Activated CD8-positive, alpha-beta memory T cell treated with anti-CD3 and anti-CD28 coated beads for 48 hours (primary cell): ENCODE measurements at regions not wholly inside any gene's neighbourhood (a gene's known extent, or its start where the extent isn't known, plus 50 kb on each side); places are given as distances from the start of the nearest gene placed in this dataset.
"Not testable (repeated sequence)": the region's sequence is repeated elsewhere in the genome, so short reads cannot be mapped to it uniquely, and the experiment has no call there.

Experiments
- DNase-seq, 3 experiments: peaks; one replicate each; pipeline ENCODE4 v3.0.0-alpha.2; 2020; ENCODE audit warnings: low read depth in 2 of 3, low spot score in 2 of 3

DNA sequence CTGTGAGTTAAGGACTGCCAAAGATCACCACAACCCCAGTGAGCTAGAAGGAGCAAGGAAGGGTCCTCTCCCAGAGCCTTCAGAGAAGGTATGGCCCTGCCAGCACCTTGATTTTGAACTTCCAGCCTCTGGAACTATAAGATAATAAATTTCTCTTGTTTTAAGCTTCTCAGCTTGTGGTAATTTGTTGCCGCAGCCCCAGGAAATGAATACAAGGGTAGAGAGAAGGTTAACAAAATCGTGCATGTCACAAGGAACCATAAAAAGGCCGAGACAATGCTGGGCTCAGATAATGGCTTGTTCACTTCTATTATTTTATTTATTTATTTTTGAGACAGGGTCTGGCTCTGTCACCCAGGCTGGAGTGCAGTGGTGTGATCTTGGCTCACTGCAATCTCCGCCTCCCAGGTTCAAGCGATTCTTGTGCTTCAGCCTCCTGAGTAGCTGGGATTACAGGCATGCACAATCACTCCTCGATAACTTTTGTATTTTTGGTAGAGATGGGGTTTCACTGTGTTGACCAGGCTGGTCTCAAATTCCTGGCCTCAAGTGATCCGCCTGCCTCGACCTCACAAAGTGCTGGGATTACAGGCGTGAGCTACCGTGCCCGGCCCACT is 71.5 kb downstream of the WSB1 start:
- not testable (repeated sequence) for DNase-seq

DNA sequence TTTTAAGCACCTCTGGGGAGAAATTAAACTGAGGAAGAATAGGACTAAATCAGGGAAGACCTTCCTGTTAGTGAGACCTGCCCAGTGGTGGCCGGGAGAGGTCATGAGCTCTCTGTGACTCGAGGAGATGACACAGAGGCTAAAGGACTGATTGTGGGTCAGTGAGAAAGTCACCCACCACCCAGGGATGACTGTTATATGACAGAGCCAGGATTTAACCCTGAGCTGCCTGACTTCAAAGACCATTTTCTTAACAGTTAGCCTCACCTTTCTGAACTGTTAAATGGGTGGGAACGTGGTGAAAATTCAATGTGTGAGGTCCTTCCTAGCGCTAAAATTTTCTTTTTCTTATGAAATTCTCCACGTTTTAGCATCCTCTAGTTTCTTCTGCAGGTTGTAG is 72.5 kb downstream of the WSB1 start:
- no peak for DNase-seq

- DNase-seq, result no peak
These were observed 73.4 kb downstream of the WSB1 start for GRCh38 chr17:27367121-27367981.

- DNase-seq, result no peak
These were observed 74.4 kb downstream of the WSB1 start for GRCh38 chr17:27368151-27368795.

- no peak for DNase-seq
These were observed 75.1 kb downstream of the WSB1 start for GRCh38 chr17:27368980-27369379.

DNA sequence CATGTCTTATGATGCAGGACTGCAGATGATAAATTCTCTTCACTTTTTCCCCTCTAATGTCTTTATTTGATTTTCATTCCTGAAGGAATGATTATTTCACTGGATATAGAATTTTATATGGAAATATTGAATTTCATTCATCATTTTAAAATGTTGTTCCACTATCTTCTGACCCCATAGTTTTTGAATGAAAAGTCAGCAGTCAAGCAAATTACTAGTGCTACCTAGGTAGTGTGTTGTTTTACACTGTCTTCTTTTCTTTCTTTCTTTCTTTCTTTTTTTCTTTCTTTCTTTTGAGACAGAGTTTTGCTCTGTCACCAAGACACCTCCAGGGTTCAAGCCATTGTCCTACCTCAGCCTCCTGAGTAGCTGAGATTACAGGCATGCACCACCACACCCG is 76.9 kb downstream of the WSB1 start:
- no peak for DNase-seq

GRCh38 chr17:27373695-27374094 is 79.8 kb downstream of the WSB1 start:
- DNase-seq, result not testable (repeated sequence)

GRCh38 chr17:27376637-27377547 is 79.4 kb upstream of the KSR1 start:
- DNase-seq, result no peak

DNA sequence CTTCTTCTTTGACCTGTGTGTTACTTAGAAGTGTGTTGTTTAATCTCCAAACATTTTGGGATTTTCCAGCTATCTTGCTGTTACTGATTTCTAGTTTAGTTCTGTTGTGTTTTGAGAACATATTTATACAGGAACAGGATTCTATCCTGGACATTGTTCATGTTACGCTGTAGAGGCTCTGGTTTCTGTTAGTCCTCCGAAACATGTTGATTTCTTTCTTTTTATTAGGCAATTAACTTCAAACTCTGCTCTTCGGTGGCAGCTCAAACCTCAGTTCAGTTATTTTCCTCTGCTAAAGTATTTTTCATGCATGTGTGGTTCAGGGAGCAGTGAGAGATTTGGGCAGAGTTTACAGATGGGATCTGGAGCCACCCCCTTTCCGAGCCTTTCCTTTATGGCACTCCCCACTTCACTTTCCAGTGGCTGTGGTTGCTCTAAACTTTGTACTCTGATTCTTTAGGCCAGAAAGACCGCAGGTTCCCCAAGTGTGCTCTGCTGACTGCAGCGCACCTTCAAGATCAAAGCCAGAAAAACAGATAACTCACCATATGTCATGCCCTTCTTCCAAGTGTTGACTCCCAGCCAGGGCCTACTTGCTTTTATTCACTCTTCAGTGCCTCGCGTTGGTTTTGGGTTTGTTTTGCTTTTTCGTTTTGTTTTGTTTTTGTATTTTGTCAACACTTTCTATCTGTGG is 77.6 kb upstream of the KSR1 start:
- DNase-seq, result no peak

DNA sequence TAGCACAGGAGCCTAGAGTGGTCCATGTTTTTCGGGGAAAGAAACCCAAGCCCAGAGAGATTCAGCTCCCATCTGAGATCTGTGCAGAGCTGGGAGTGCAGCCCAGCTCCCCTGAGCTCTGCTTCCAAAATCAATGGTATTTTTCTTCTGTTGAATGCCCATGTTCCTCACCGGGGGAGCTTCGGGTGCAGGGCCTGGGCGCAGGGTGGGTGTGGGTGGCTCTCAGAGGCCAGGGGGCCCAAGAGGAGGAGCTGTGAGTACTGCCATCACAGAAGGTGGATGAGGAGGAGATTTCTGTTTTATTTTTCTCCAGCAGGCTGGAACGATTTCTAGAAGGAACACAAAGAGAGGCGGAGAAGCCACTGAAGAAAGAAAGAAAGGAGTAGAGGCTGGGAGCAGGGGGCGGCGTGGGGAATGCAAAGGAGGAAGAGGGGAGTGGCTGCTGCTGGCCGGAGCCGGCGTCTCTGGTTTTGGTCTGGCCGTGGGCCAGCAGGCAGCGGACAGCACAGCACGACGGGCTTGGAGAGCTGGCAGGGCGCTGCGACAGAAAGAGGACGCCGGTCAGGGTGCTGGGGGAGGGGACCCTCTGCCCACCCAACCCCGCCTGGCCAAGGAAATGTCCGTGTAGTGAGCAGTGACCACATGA is 76.2 kb upstream of the KSR1 start:
- no peak for DNase-seq

DNA sequence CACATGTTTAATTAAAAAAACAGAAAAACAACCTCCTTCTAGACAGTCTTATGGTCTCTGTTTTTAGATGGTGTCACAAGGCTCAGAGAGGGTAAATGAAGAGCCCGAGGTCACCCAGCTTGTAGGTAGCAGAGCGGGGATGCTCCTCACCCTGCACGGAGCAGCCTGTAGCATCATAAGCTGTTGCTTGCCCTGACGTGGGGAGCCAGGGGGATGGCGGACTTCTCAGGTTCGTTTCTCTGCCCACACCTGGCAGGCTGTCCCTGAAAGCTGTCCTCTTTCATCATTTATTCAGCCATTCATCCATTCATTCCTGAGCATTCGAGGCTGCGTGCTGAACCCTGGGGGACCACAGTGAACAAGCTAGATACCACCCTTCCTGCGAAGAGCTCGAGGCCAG is 75.7 kb upstream of the KSR1 start:
- no peak for DNase-seq

DNA sequence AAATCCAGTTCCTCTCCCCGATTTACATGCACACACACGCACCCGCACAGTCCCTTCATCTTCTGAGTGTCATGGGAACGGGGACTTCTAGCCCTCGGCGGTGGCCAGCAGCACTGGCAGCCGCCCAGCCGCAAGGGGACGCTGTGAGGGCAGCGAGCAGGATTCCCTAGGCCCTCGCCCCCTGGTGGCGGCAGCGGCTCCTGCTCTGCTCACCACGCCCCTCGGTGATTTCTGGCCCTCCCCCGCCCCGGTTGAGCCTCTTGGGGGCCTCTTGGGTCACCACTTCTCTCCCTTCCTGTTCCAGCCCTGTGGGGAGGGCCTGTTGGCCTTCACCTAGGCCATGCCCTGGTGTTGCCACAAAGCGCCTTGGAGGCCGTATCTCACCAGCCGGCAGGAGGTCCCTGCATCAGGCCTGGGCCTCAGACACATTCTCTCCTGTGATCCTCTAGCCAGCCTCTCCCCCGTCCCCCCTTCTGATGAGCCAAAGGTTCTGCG is 75.2 kb upstream of the KSR1 start:
- peak; percentile 59 to 83 (median 70) for DNase-seq

DNA sequence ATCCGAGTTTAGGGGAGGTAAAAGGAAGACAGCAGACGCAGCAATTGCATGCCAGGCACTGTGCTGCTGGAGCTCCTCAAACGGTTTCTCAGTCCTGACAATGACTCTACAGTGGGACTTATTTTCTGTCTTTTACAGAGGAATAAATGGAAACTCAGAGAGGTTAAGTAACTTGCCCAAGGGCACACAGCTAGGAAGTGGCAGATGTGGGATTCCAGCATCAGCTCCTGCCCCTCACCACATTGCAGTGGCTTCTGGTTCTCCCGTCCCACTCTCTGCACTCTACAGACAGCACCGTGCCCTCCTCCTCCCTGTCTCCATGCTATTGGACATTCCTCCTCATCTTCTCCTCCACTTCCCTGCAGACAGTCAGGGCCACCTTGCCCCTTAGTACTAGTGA is 74.2 kb upstream of the KSR1 start:
- no peak for DNase-seq

DNA sequence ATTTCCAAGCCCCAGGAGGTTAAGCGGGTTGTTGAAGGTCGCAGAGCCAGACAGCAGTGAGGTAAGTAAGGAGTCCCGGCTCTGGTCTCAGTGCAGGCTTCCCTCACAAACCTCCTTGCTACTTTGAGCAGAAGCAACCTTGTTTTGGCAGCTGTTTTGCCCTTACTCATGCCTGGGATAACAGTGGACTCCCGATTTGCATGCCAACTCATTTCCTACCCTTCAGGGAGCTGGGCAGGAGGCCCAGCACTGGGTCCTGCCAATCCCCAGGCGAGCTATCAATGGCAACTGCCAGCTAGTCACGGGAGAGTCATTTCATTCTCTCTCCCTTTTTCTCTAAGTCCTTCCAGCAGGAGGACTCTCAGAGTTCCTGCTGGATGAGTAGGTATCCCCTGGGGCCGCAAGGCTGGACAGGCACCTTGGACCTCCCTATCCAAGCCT is 72.0 kb upstream of the KSR1 start:
- DNase-seq, result no peak

DNA sequence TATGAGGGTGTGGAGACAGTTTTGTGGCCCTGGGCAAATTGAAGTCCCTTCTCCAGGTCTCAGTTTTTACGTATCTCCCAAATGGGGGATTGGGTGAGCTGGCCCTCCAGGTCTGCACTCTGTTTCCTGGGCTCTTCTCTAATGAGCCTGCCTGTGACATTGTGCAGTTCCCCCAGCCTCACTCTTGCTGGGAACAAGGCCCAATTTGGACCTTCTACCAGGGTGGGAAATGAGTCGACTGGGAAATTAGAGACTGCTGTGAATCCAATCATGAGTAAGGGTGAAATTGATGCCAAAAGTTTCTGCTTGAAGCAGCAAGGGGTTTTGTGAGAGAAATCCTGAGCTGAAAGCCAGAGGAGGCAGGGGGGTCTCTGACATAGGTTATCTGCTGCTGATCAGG is 71.5 kb upstream of the KSR1 start:
- no peak for DNase-seq

DNA sequence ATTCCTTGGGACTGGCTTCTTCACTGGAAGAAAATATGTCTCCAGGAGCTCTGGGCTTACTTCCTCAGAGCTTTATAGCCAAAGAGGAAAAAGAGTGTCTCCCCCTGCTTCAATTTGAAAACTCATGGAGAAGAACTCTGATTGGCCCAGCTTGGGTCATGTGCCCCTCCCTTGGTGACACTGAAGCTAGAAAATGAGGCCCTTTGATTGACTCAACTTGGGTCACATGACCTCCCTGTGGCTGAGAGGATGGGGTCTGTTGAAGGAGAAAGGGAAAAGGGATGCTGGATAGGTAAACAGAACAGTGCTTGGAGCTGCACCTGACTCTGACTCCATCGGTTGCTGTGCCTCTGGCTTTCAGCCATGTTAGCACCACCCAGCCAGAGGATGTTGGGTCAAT is 70.6 kb upstream of the KSR1 start:
- no peak for DNase-seq

DNA sequence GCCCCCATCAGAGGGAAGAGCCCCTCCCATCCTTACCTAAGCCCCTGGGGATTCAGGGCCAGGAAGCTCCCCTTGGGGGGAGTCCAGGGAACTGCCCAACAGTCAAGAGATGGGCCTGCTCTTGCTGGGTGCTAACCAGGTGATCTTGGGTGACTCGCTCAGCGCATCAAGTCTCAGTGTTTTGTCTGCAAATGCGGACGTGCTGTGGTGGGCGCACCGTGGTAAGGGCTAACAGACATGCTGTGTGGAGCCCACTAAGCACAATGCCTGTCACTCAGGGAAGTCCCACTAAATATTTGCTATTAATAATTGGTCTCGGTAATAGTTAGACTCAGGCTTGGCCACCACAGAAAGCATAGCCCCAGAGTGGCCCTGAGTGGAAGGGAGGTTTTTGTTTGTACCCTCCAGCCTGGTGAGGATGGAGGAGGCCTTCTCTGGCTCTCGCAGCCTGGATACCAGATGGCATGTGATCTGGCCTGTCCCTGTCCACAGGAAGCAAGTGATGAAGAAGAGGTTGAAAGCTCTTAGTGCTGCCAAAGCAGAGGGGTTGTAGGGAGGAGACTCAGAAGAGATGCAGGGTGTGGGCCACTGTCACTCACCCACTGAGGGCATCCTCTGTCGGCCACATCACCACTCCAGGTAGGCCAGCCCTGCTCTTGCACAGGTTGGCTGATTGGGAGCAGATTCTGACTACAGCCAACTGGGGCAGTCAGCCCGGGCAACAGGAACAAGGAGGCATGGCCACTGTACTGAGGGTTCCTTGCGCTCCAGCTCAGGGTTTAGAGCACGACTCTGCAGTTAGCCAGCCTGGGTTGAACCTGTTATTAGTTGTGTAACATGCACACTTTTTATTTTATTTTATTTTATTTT is 69.8 kb upstream of the KSR1 start:
- no peak for DNase-seq

- DNase-seq, result no peak
These were observed 66.6 kb upstream of the KSR1 start for GRCh38 chr17:27389542-27390140.

GRCh38 chr17:27390540-27390939 is 65.7 kb upstream of the KSR1 start:
- DNase-seq, result no peak
